BLaER1 treated with 17β-estradiol and CSF1 and Interleukin-3, amounts not matched to agents 10 nM and 100 nM (cell line): ENCODE measurements at regions not wholly inside any gene's neighbourhood (a gene's known extent, or its start where the extent isn't known, plus 50 kb on each side); places are given as distances from the start of the nearest gene placed in this dataset.

Experiments used
- H3K27ac ChIP-seq, 11 experiments: shearing (Covaris generic); formaldehyde crosslinking; 2 replicates each; pipeline ENCODE4 v1.8.1; 2022
- H3K27me3 ChIP-seq, 11 experiments: shearing (Covaris generic); formaldehyde crosslinking; 2 replicates each; pipeline ENCODE4 v1.8.1; 2022
- H3K36me3 ChIP-seq, 11 experiments: shearing (Covaris generic); formaldehyde crosslinking; 2 replicates each; pipeline ENCODE4 v1.8.1; 2022
- H3K4me1 ChIP-seq, 10 experiments: shearing (Covaris generic); formaldehyde crosslinking; 2 replicates each; pipeline ENCODE4 v1.8.1; 2022
- H3K4me2 ChIP-seq, 11 experiments: shearing (Covaris generic); formaldehyde crosslinking; 2 replicates each; pipeline ENCODE4 v1.8.1; 2022
- H3K4me3 ChIP-seq, 10 experiments: shearing (Covaris generic); formaldehyde crosslinking; 2 replicates each; pipeline ENCODE4 v1.8.1; 2022
- H3K9ac ChIP-seq, 11 experiments: shearing (Covaris generic); formaldehyde crosslinking; 2 replicates each; pipeline ENCODE4 v1.8.1; 2022
- H3K9me3 ChIP-seq, 11 experiments: shearing (Covaris generic); formaldehyde crosslinking; replicated peaks in 1 of 11; 2 replicates each; pipeline ENCODE4 v1.8.1; 2022
- H4K20me1 ChIP-seq, 11 experiments: shearing (Covaris generic); formaldehyde crosslinking; 2 replicates each; pipeline ENCODE4 v1.8.1; 2022
- Cebpa-rat ChIP-seq, 11 experiments: shearing (Covaris generic); IDR thresholded peaks; 2 replicates each; pipeline ENCODE4 v1.8.1; 2022

DNA sequence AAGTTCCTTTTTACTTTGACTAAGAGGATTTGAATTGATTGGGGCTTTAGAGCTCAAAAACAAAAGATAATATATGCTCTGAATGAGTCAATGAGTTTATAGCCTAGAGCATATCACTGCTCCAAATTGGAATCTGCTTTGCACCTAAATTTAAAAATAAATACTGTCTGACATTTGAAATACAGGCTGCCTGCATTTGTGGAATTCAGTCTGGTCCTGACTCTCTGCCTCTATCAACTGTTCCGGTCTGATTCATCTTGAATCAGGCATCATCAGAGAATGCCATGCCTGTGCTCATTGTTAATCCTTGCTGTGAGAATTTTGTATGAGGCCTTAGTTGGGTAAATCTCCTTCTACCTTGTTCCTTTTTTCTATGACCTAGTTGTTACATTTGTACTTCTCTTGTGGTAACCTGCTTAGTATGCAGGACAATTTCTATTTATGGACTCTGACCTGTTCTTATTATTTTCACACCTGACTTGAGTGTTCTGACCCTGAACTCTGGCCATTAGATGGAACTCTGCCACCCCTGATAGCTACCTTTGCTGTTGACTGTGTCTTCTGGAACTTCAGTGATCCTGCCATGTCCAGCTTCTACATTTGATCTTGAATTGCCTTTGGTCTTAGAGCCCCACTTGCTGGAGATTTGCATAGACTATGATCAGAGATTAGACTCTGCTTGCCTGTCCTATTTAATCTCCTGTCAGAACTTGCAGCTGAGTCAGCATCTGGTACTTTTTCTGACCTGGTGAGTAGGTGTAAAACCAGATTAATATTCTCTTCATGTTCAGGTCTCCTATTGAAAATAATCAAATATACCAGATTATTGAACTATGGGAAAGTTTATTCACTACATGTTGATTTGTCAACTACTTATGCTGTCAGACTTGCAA lies 442.7 kb upstream of the HS3ST5 start:
- H3K4me3 ChIP-seq = no peak overlapping the region
- H3K36me3 ChIP-seq = no peaks in the 10 kb centered on the region
- no peak overlapping the region for H3K4me2 ChIP-seq
- no peaks in the 10 kb centered on the region for H4K20me1 ChIP-seq
- H3K4me1 ChIP-seq = no peaks in the 10 kb centered on the region
- no peak for TF ChIP-seq Cebpa-rat (IDR thresholded peaks at IDR 0.05)
- no peaks in the 10 kb centered on the region for H3K27me3 ChIP-seq
- H3K27ac ChIP-seq = no peak overlapping the region
- H3K9ac ChIP-seq = no peak overlapping the region
- H3K9me3 ChIP-seq = peaks cover 0 to 5% (median 0%) of the 10 kb centered on the region in 11 experiments; a peak in 1 of 22 replicates

DNA sequence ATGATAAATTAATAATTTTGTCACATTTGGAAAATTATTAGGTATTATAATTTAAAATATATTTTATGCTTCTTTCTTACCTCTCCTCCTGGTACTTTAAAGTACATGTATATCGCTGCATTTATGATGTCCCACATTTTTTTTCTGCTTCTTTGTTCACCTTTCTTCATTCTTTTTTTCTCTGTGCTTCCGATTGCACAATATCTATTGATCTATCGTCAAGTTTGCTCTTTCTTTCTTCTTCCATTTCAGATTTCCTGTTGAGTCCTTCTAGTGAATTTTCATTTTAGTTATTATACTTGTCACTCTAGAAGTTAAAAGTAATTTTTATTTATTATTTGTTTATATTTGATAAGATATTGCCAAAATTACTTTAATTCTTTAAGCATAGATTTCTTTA lies 441.0 kb upstream of the HS3ST5 start:
- no peak overlapping the region for H3K4me2 ChIP-seq
- no peak overlapping the region for H3K27ac ChIP-seq
- H3K9me3 ChIP-seq = peaks cover 0 to 5% (median 0%) of the 10 kb centered on the region in 11 experiments; a peak in 1 of 22 replicates
- H4K20me1 ChIP-seq = no peaks in the 10 kb centered on the region
- H3K4me3 ChIP-seq = no peak overlapping the region
- H3K27me3 ChIP-seq = no peaks in the 10 kb centered on the region
- no peaks in the 10 kb centered on the region for H3K36me3 ChIP-seq
- TF ChIP-seq Cebpa-rat (IDR thresholded peaks at IDR 0.05) = no peak
- H3K9ac ChIP-seq = no peak overlapping the region
- H3K4me1 ChIP-seq = no peaks in the 10 kb centered on the region

DNA sequence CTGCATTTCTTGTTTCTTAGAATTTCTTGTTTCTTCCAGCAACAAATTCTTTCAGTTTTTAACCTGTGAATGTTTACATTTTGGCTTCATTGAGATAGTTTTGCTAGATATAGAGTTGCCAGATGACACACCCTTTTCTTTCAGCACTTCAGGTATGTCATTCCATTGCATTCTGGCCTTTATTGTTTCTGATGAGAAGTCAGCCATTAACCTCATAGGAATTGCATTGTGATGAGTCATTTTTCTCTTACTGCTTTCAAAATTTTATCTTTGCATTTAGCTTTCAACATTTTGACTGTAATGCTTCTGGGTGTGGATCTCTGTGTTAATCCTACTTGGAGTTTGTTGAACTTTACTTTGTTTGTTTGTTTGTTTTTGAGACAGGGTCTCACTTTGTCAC lies 440.3 kb upstream of the HS3ST5 start:
- no peaks in the 10 kb centered on the region for H3K27me3 ChIP-seq
- no peaks in the 10 kb centered on the region for H4K20me1 ChIP-seq
- no peak overlapping the region for H3K4me2 ChIP-seq
- H3K9ac ChIP-seq = no peak overlapping the region
- H3K27ac ChIP-seq = no peak overlapping the region
- H3K4me3 ChIP-seq = no peak overlapping the region
- no peaks in the 10 kb centered on the region for H3K36me3 ChIP-seq
- peaks cover 0 to 5% (median 0%) of the 10 kb centered on the region in 11 experiments; a peak in 1 of 22 replicates for H3K9me3 ChIP-seq
- no peak for TF ChIP-seq Cebpa-rat (IDR thresholded peaks at IDR 0.05)
- no peaks in the 10 kb centered on the region for H3K4me1 ChIP-seq

DNA sequence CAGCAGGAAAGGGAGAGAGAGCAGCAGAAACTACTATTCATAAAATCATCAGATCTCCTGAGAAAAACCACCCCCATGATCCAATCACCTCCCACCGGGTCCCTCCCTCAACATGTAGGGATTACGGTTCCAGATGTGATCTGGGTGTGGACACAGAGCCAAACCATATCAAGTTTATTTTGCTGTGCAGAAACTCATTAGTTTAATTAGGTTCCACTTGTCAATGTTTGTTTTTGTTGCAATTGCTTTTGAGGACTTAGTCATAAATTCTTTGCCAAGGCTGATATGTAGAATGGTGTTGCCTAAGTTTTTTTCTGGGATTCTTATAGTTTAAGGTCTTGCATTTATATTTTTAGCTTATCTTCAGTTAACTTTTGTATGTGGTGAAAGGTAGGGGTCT lies 422.0 kb upstream of the HS3ST5 start:
- Histone ChIP-seq H3K4me2 (no peak overlapping the region), H3K9ac (no peak overlapping the region), H3K36me3 (no peaks in the 10 kb centered on the region), H4K20me1 (no peaks in the 10 kb centered on the region), H3K27ac (no peak overlapping the region), H3K4me3 (no peak overlapping the region), H3K9me3 (no peaks in the 10 kb centered on the region), H3K4me1 (no peaks in the 10 kb centered on the region), H3K27me3 (no peaks in the 10 kb centered on the region)
- no peak for TF ChIP-seq Cebpa-rat (IDR thresholded peaks at IDR 0.05)

DNA sequence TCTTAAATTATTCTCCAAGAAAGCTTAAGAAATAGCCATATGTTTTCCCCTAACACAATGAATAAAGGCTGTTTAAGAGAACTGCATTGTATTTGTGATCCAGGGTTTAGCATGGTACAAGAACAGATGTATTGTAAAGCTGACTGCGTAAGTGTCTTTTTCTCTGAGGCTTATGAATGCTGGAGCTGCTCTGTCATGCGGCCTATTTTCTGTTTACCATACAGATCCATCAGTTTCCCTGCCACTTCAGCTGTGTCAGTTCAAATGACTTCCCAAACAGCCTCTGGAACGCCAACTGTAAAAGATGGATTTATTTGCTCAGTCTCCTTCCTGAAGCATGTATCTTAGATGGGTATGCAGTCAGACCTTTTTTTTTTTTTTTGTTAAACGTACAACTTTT lies 419.3 kb upstream of the HS3ST5 start:
- Histone ChIP-seq H3K4me1 (peaks cover 0 to 11% (median 0%) of the 10 kb centered on the region in 10 experiments; a peak in 3 of 20 replicates), H3K9ac (no peak overlapping the region), H3K9me3 (no peaks in the 10 kb centered on the region), H3K27me3 (no peaks in the 10 kb centered on the region), H3K4me2 (no peak overlapping the region), H4K20me1 (no peaks in the 10 kb centered on the region), H3K27ac (no peak overlapping the region), H3K4me3 (no peak overlapping the region), H3K36me3 (no peaks in the 10 kb centered on the region)
- no peak for TF ChIP-seq Cebpa-rat (IDR thresholded peaks at IDR 0.05)

DNA sequence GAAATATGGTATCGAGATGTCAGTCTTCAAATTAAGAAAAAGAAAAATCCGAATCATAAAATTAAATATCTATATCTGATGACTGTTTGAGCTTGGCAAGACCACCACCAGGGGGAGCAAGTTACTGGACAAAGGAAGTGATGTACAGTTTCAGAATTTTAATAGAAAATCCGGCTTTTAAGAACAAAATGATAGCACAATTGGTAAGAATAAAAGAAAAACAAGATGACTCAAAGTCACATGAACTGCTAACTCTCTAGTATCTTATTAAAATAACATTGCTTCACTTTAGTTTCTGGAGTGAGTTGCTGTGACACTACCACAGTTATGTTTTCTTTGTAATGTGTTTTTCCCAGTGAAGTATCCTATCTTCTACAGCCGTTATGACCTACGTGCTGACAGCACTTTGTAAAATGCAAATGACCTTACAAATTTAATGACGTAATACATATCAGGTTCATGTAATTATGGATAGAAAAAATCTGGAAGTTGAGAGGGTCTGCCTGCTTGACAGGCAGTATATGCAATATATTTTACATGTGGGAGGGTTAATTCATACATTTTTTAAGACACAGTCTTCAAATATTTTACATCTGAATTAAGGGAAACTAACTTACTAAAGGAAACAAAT lies 405.3 kb upstream of the HS3ST5 start:
- H3K27me3 ChIP-seq = no peaks in the 10 kb centered on the region
- H3K4me3 ChIP-seq = no peak overlapping the region
- no peaks in the 10 kb centered on the region for H3K9me3 ChIP-seq
- TF ChIP-seq Cebpa-rat (IDR thresholded peaks at IDR 0.05) = no peak
- no peaks in the 10 kb centered on the region for H4K20me1 ChIP-seq
- H3K9ac ChIP-seq = no peak overlapping the region
- no peak overlapping the region for H3K27ac ChIP-seq
- H3K4me1 ChIP-seq = 0 out of 20 replicates have a peak, but pooled peaks cover 0 to 6% (median 0%) of the 10 kb centered on the region in 10 experiments
- no peaks in the 10 kb centered on the region for H3K36me3 ChIP-seq
- H3K4me2 ChIP-seq = no peak overlapping the region

DNA sequence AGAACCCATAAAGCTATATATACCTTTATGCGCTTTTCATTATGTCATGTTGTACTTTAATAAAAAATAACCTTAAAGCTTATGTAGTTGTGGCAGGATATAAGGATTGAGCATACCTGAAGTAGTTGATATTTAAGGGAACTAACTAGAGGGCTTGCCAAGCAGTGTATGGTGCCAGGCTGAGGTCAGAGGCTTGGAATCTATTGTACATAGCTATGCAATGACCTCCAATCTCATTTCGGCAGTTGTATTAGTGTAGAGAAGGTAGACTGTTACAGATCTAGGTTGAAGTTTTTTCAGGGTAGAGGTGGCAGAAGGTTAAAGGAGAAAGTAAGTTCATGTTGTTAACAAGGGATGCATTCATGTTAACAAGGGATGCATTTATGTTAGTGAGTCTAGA lies 397.7 kb upstream of the HS3ST5 start:
- TF ChIP-seq Cebpa-rat (IDR thresholded peaks at IDR 0.05) = no peak
- Histone ChIP-seq H3K9me3 (no peaks in the 10 kb centered on the region), H3K36me3 (no peaks in the 10 kb centered on the region), H3K9ac (no peak overlapping the region), H3K4me1 (peaks cover 0 to 7% (median 0%) of the 10 kb centered on the region in 10 experiments; a peak in 2 of 20 replicates), H3K27me3 (no peaks in the 10 kb centered on the region), H4K20me1 (no peaks in the 10 kb centered on the region), H3K27ac (no peak overlapping the region), H3K4me3 (no peak overlapping the region), H3K4me2 (no peak overlapping the region)

DNA sequence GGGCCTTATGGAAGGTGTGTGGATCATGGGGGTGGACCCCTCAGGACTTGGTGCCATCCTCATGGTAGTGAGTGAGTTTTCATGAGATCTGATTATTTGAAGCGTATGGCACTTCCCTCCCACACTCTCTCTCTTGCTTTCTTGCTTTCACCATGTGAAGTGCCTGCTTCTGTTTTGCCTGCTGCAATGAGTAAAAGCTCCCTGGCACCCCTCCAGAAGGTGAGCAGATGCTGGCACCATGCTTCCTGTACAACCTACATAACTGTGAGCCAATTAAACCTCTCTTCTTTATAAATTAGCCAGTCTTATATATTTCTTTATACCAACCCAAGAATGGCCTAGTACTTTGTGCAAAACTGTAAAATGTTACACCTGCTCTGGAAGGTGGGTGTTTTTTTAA lies 396.8 kb upstream of the HS3ST5 start:
- no peaks in the 10 kb centered on the region for H3K36me3 ChIP-seq
- H4K20me1 ChIP-seq = no peaks in the 10 kb centered on the region
- no peak overlapping the region for H3K4me3 ChIP-seq
- no peaks in the 10 kb centered on the region for H3K9me3 ChIP-seq
- H3K4me2 ChIP-seq = no peak overlapping the region
- H3K9ac ChIP-seq = no peak overlapping the region
- no peaks in the 10 kb centered on the region for H3K27me3 ChIP-seq
- TF ChIP-seq Cebpa-rat (IDR thresholded peaks at IDR 0.05) = no peak
- peaks cover 0 to 7% (median 0%) of the 10 kb centered on the region in 10 experiments; a peak in 2 of 20 replicates for H3K4me1 ChIP-seq
- no peak overlapping the region for H3K27ac ChIP-seq

DNA sequence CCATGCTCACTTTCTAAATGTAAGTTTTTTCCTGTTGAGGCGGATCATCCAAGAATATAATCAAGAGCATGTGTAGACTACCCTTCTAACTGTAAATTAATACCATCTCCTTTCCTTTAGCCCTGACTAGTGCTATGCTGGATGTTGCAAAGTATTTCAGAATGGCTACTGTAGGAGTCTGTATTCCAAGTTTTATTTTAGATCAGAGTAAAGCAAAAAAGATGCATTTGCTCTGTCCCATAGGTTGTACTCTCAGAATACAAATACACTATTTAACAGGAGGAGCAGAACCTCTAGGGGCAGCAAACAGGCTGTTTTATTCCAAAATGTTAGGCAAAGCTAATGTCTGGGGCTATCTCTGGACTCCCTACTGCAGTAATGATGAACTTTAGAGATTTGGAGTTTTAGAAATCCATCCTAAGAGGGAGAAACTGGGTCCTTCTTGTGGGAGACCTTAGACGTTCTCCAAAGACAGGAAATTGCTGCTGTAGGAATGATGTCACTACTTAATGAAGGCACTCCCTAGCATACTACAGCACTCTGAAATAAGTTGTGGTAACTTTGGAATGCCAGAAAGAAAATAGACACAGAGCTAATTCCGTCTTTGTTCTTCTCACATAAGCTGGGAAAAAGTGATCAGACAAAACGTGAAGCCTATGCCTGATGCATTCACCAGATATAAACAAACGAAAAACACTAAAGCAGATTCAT lies 392.4 kb upstream of the HS3ST5 start:
- TF ChIP-seq Cebpa-rat (IDR thresholded peaks at IDR 0.05) = no peak
- Histone ChIP-seq H3K27ac (no peak overlapping the region), H3K4me1 (no peaks in the 10 kb centered on the region), H3K27me3 (no peaks in the 10 kb centered on the region), H3K36me3 (no peaks in the 10 kb centered on the region), H4K20me1 (no peaks in the 10 kb centered on the region), H3K4me2 (no peak overlapping the region), H3K9me3 (no peaks in the 10 kb centered on the region), H3K9ac (no peak overlapping the region), H3K4me3 (no peak overlapping the region)
